HG03039 (cell line): ENCODE measurements at regions not wholly inside any gene's neighbourhood (a gene's known extent, or its start where the extent isn't known, plus 50 kb on each side); places are given as distances from the start of the nearest gene placed in this dataset.

Source experiments
- ATAC-seq: cut with Tn5 transposase; IDR thresholded peaks from one replicate; pipeline ENCODE4 v1.9.1; 2021; ENCODE audit warnings: mild to moderate bottlenecking, moderate library complexity; ENCODE audit not compliant: unreplicated experiment

GRCh38 chr2:235168174-235168979 is 216.6 kb downstream of the SH3BP4 start:
- no peak for ATAC-seq

- ATAC-seq: no peak
Measured at GRCh38 chr2:235170016-235170415, 218.2 kb downstream of the SH3BP4 start.

GRCh38 chr2:235170536-235171521 is 219.0 kb downstream of the SH3BP4 start:
- no peak for ATAC-seq

- no peak for ATAC-seq
Measured at GRCh38 chr2:235171550-235172031, 219.8 kb downstream of the SH3BP4 start.

- no peak for ATAC-seq
Measured at GRCh38 chr2:235180642-235181041, 228.8 kb downstream of the SH3BP4 start.

- ATAC-seq: no peak
Measured at GRCh38 chr2:235183786-235184185, 232.0 kb downstream of the SH3BP4 start.

GRCh38 chr2:235187806-235188205 is 236.0 kb downstream of the SH3BP4 start:
- no peak for ATAC-seq

- ATAC-seq: no peak
Measured at GRCh38 chr2:235191486-235191885, 239.7 kb downstream of the SH3BP4 start.

GRCh38 chr2:235191978-235192377 is 240.2 kb downstream of the SH3BP4 start:
- ATAC-seq: no peak

GRCh38 chr2:235194351-235194750 is 242.5 kb downstream of the SH3BP4 start:
- ATAC-seq: no peak

- ATAC-seq: no peak
Measured at GRCh38 chr2:235194836-235195235, 243.0 kb downstream of the SH3BP4 start.

GRCh38 chr2:235195921-235196320 is 244.1 kb downstream of the SH3BP4 start:
- ATAC-seq: no peak

- no peak for ATAC-seq
Measured at GRCh38 chr2:235199128-235199527, 247.3 kb downstream of the SH3BP4 start.

GRCh38 chr2:235200216-235200615 is 248.4 kb downstream of the SH3BP4 start:
- no peak for ATAC-seq

GRCh38 chr2:235201756-235202155 is 249.9 kb downstream of the SH3BP4 start:
- ATAC-seq: no peak

GRCh38 chr2:235204948-235205347 is 253.1 kb downstream of the SH3BP4 start:
- no peak for ATAC-seq

- no peak for ATAC-seq
Measured at GRCh38 chr2:235206399-235206798, 254.6 kb downstream of the SH3BP4 start.

- ATAC-seq: no peak
Measured at GRCh38 chr2:235206980-235207579, 255.3 kb downstream of the SH3BP4 start.

GRCh38 chr2:235211056-235211455 is 259.2 kb downstream of the SH3BP4 start:
- no peak for ATAC-seq

- no peak for ATAC-seq
Measured at GRCh38 chr2:235212501-235213158, 260.8 kb downstream of the SH3BP4 start.

- ATAC-seq: no peak
Measured at GRCh38 chr2:235215248-235215647, 263.4 kb downstream of the SH3BP4 start.
